Stimulated activated CD8-positive, alpha-beta memory T cell treated with anti-CD3 and anti-CD28 coated beads, Interleukin-7, amount 100 ng/mL, for 48 hours (primary cell): ENCODE measurements at regions not wholly inside any gene's neighbourhood (a gene's known extent, or its start where the extent isn't known, plus 50 kb on each side); places are given as distances from the start of the nearest gene placed in this dataset.

Source experiments
- DNase-seq, 2 donors: peaks; one replicate each; pipeline ENCODE4 v3.0.0-alpha.2; 2020; ENCODE audit warnings: low read depth in 1 of 2; ENCODE audit errors: extremely low read depth in 1 of 2

- no peak for DNase-seq
Measured at GRCh38 chr2:152815634-152816257, 97.3 kb downstream of the ARL6IP6 start.

- no peak for DNase-seq
Measured at GRCh38 chr2:152814475-152815030, 96.1 kb downstream of the ARL6IP6 start.

- no peak for DNase-seq
Measured at GRCh38 chr2:152813351-152813750, 94.9 kb downstream of the ARL6IP6 start.
